HCT116 (cell line): ENCODE measurements at regions not wholly inside any gene's neighbourhood (a gene's known extent, or its start where the extent isn't known, plus 50 kb on each side); places are given as distances from the start of the nearest gene placed in this dataset.

ENCODE experiments used
- ATAC-seq: fragments of 200-7000 bp; cut with Tn5 transposase; 2 replicates; pipeline ENCODE4 v1.9.1; 2020; ENCODE audit warnings: mild to moderate bottlenecking, moderate library complexity
- BruUV-seq: library from RNA; stranded (reverse); fragments of 400-500 nt; replicated peaks from 2 replicates; lab custom pipeline; 2021; lab: Mats Ljungman, UMichigan
- CTCF ChIA-PET: fragments of 300-600 bp; sonication (Branson Sonifier 250); formaldehyde crosslinking; loops from one replicate; lab custom pipeline; 2021; ENCODE audit warnings: antibody characterized with exemption; lab: Charles Lee
- POLR2A ChIA-PET: fragments of 300-600, 350-600 bp; sonication (Branson Sonifier 250); formaldehyde crosslinking; loops from one replicate; lab custom pipeline; 2021; ENCODE audit warnings: antibody characterized with exemption; lab: Charles Lee
- RAD21 ChIA-PET, 2 experiments: fragments of 300-600 bp; sonication (Branson Sonifier 250); formaldehyde crosslinking; loops; one replicate each; lab custom pipeline; 2023; ENCODE audit warnings: low total read pairs in 2 of 2; ENCODE audit not compliant: uncharacterized antibody in 2 of 2, unreplicated experiment in 2 of 2, low non-redundant PET in 1 of 2; lab: Charles Lee
- DNase-seq: peaks from one replicate; pipeline ENCODE4 v3.0.0-alpha.2; 2010; ENCODE audit warnings: low read depth, low spot score
- H2AFZ ChIP-seq: fragments of 200-600 bp; shearing (Covaris generic), sonication (generic); 2 replicates; pipeline ENCODE4 v1.6.1; 2017; ENCODE audit warnings: low read depth, mixed run types, mixed read lengths, antibody characterized with exemption, low read length; ENCODE audit not compliant: poor library complexity, severe bottlenecking
- H3K27ac ChIP-seq: 2 replicates; pipeline ENCODE4 v1.5.1; 2012; ENCODE audit warnings: low read depth, low read length
- H3K27me3 ChIP-seq: fragments of 200-600 bp; sonication (generic); 2 replicates; pipeline ENCODE4 v1.6.1; 2016; ENCODE audit warnings: mixed run types, low read length, mixed read lengths; ENCODE audit not compliant: insufficient read depth
- H3K36me3 ChIP-seq, 2 experiments: fragments of 200-500 bp in 1 of 2; fragments of 200-600 bp in 1 of 2; sonication (Bioruptor generic) in 1 of 2; sonication (generic) in 1 of 2; 2 replicates each; pipeline versions ENCODE4 v1.5.1 to v1.6.1; 2014 to 2016; ENCODE audit warnings: low read length in 2 of 2, inconsistent platforms in 1 of 2, mixed read lengths in 1 of 2, mixed run types in 1 of 2; ENCODE audit not compliant: insufficient read depth in 2 of 2, control insufficient read depth in 1 of 2
- H3K4me1 ChIP-seq, 2 experiments: fragments of 200-600 bp in 1 of 2; sonication (generic) in 1 of 2; 2 replicates each; pipeline versions ENCODE4 v1.5.1 to v1.6.1; 2012 to 2017; ENCODE audit warnings: low read length in 2 of 2, inconsistent platforms in 1 of 2, mild to moderate bottlenecking in 1 of 2, mixed read lengths in 1 of 2, mixed run types in 1 of 2, moderate library complexity in 1 of 2; ENCODE audit not compliant: insufficient read depth in 2 of 2, control insufficient read depth in 1 of 2
- H3K4me2 ChIP-seq: fragments of 200-600 bp; sonication (generic); 2 replicates; pipeline ENCODE4 v1.6.1; 2017; ENCODE audit warnings: mixed run types, low read length, mixed read lengths
- H3K4me3 ChIP-seq, 2 experiments: fragments of 200-600 bp in 1 of 2; sonication (generic) in 1 of 2; replicated peaks in 1 of 2; 2 replicates each; pipeline ENCODE4 v1.5.1; 2011 to 2016; ENCODE audit warnings: low read length in 2 of 2, control low read depth in 1 of 2, low read depth in 1 of 2, mild to moderate bottlenecking in 1 of 2, mixed read lengths in 1 of 2, mixed run types in 1 of 2
- H3K79me2 ChIP-seq: fragments of 200-600 bp; sonication (generic); 2 replicates; pipeline ENCODE4 v1.6.1; 2017; ENCODE audit warnings: mild to moderate bottlenecking, mixed run types, low read length, moderate library complexity, mixed read lengths; ENCODE audit not compliant: insufficient read depth
- H3K9ac ChIP-seq: fragments of 200-600 bp; sonication (generic); 2 replicates; pipeline ENCODE4 v1.6.1; 2016; ENCODE audit warnings: low read length, mixed read lengths
- H3K9me2 ChIP-seq: fragments of 200-600 bp; sonication (generic), shearing (Covaris generic); 2 replicates; pipeline ENCODE4 v1.6.1; 2017; ENCODE audit warnings: mixed run types, mild to moderate bottlenecking, moderate library complexity; ENCODE audit not compliant: insufficient read depth
- H3K9me3 ChIP-seq, 2 experiments: fragments of 200-500 bp in 1 of 2; fragments of 200-600 bp in 1 of 2; sonication (Bioruptor generic) in 1 of 2; sonication (generic) in 1 of 2; 2 replicates each; pipeline ENCODE4 v1.6.1; 2014 to 2017; ENCODE audit warnings: low read length in 2 of 2, mixed read lengths in 2 of 2, inconsistent platforms in 1 of 2, low read depth in 1 of 2, mild to moderate bottlenecking in 1 of 2, mixed run types in 1 of 2, moderate library complexity in 1 of 2; ENCODE audit not compliant: control insufficient read depth in 1 of 2, insufficient read depth in 1 of 2
- H4K20me1 ChIP-seq: fragments of 200-600 bp; sonication (generic), shearing (Covaris generic); 2 replicates; pipeline ENCODE4 v1.6.1; 2017; ENCODE audit warnings: mixed run types, mild to moderate bottlenecking, moderate library complexity; ENCODE audit not compliant: insufficient read depth
- CBX3 ChIP-seq: IDR thresholded peaks from 2 replicates; pipeline ENCODE4 v1.6.1; 2012; ENCODE audit warnings: low read depth
- EGR1 ChIP-seq: IDR thresholded peaks from 2 replicates; pipeline ENCODE4 v1.6.1; 2012; ENCODE audit warnings: low read depth
- ELF1 ChIP-seq: IDR thresholded peaks from 2 replicates; pipeline ENCODE4 v1.6.1; 2012; ENCODE audit warnings: low read depth, borderline replicate concordance
- EZH2 ChIP-seq: fragments of 200-600 bp; sonication (generic); IDR thresholded peaks from 2 replicates; pipeline ENCODE4 v1.6.1; 2017; ENCODE audit warnings: antibody characterized with exemption, mixed run types
- JUND ChIP-seq: IDR thresholded peaks from 2 replicates; pipeline ENCODE4 v1.6.1; 2012
- POLR2A ChIP-seq: IDR thresholded peaks from 2 replicates; pipeline ENCODE4 v1.7.0; 2011; ENCODE audit warnings: borderline replicate concordance; ENCODE audit not compliant: insufficient read depth, insufficient read length; ENCODE audit errors: extremely low read depth
- RAD21 ChIP-seq: IDR thresholded peaks from 2 replicates; pipeline ENCODE4 v1.6.1; 2012; ENCODE audit warnings: low read depth, mild to moderate bottlenecking
- SIN3A ChIP-seq: IDR thresholded peaks from 2 replicates; pipeline ENCODE4 v1.6.1; 2012; ENCODE audit warnings: low read depth
- SP1 ChIP-seq: IDR thresholded peaks from 2 replicates; pipeline ENCODE4 v1.6.1; 2012; ENCODE audit warnings: low read depth
- SRF ChIP-seq: IDR thresholded peaks from 2 replicates; pipeline ENCODE4 v1.6.1; 2012; ENCODE audit warnings: low read depth
- TCF7L2 ChIP-seq: IDR thresholded peaks from 2 replicates; pipeline ENCODE4 v1.7.0; 2011; ENCODE audit warnings: borderline replicate concordance, inconsistent platforms; ENCODE audit not compliant: insufficient read depth, insufficient read length; ENCODE audit errors: extremely low read depth
- YY1 ChIP-seq: IDR thresholded peaks from 2 replicates; pipeline ENCODE4 v1.6.1; 2011; ENCODE audit warnings: low read length, low read depth, moderate library complexity, mild to moderate bottlenecking; ENCODE audit not compliant: insufficient replicate concordance; ENCODE audit errors: extremely low read depth
- intact Hi-C: fragments of 100-400 bp; cut with micrococcal nuclease; formaldehyde crosslinking; loops from 2 replicates; pipeline ENCODE4 v1.10.0; 2022
- TF ChIP-seq, protein P1 (sequence below): IDR thresholded peaks from 2 replicates; pipeline ENCODE4 v1.6.1; 2012

DNA sequence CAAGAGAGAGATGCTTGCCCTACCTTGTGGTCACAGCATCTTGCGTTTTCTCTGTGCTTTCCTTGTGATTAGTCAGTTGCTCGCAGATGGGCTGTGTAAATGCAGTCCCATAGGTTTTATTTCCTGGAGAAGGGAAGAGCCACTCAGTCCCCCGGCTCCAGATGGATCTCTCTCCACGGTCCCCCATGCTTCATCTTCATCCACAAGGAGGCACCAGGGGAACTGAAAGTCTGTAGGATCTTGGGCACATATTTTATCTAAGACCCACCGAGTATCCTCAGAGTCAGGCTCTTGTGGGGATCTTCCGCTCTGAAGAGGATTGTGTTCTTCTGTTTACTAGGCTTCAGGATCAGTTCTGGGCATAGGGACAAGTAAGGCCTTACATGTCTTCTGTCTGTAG is 66.8 kb upstream of the E2F8 start:
- no peak for ATAC-seq
- H3K79me2 ChIP-seq = no peaks in the 10 kb centered on the region
- no peak for DNase-seq
- no peak overlapping the region for H3K9ac ChIP-seq
- ChIA-PET RAD21 (no interaction called here), POLR2A (no interaction called here), CTCF (no interaction called here)
- H3K27me3 ChIP-seq = peaks cover 33% of the 10 kb centered on the region
- no peaks in the 10 kb centered on the region for H3K36me3 ChIP-seq
- intact Hi-C loops = no loop called here
- no peaks in the 10 kb centered on the region for H3K4me1 ChIP-seq
- TF ChIP-seq POLR2A (no peak), JUND (no peak), CBX3 (no peak), EZH2 (no peak), ELF1 (no peak), TCF7L2 (no peak), EGR1 (no peak), RAD21 (no peak), SRF (no peak), YY1 (no peak), SIN3A (no peak), SP1 (no peak)
- TF ChIP-seq, protein P1, sequence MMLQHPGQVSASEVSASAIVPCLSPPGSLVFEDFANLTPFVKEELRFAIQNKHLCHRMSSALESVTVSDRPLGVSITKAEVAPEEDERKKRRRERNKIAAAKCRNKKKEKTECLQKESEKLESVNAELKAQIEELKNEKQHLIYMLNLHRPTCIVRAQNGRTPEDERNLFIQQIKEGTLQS = no peak
- BruUV-seq = no TSS peak
- H3K9me3 ChIP-seq = no peaks in the 10 kb centered on the region
- H3K9me2 ChIP-seq = no peaks in the 10 kb centered on the region
- H3K4me3 ChIP-seq = no peak overlapping the region
- H4K20me1 ChIP-seq = no peaks in the 10 kb centered on the region
- H2AFZ ChIP-seq = no peak overlapping the region
- no peak overlapping the region for H3K27ac ChIP-seq
- H3K4me2 ChIP-seq = no peak overlapping the region
